GM12878 (cell line): ENCODE measurements at regions not wholly inside any gene's neighbourhood (a gene's known extent, or its start where the extent isn't known, plus 50 kb on each side); places are given as distances from the start of the nearest gene placed in this dataset.

ENCODE experiments used
- ATAC-seq: fragments of 200-7000 bp; cut with Tn5 transposase; 3 replicates; pipeline ENCODE4 v1.9.1; 2020; ENCODE audit warnings: mild to moderate bottlenecking, moderate library complexity
- BruUV-seq: library from RNA; stranded (reverse); fragments of 400-500 nt; replicated peaks from 2 replicates; lab custom pipeline; 2021; lab: Mats Ljungman, UMichigan
- CTCF ChIA-PET: fragments of 300-600 bp; sonication (Branson Sonifier 250); formaldehyde crosslinking; extraction: SDS; loops from one replicate; lab custom pipeline; 2021; ENCODE audit warnings: inconsistent platforms; lab: Yijun Ruan, JAX
- POLR2A ChIA-PET: fragments of 350-600 bp; formaldehyde crosslinking; extraction: SDS; loops from one replicate; lab custom pipeline; 2021; ENCODE audit warnings: inconsistent platforms; lab: Charles Lee
- RAD21 ChIA-PET: fragments of 300-600 bp; sonication (Branson Sonifier 250); formaldehyde crosslinking; loops from one replicate; lab custom pipeline; 2023; ENCODE audit warnings: antibody characterized with exemption; ENCODE audit not compliant: unreplicated experiment; lab: Charles Lee
- SMC1A ChIA-PET: fragments of 300-600 bp; sonication (Branson Sonifier 250); formaldehyde crosslinking; loops from one replicate; lab custom pipeline; 2023; ENCODE audit not compliant: unreplicated experiment, uncharacterized antibody; lab: Charles Lee
- DNase-seq: peaks from one replicate; pipeline ENCODE4 v3.0.0-alpha.2; 2011; ENCODE audit warnings: low read depth, low spot score
- FAIRE-seq: peaks from 3 replicates; lab custom pipeline; 2011; peaks lifted over from hg19 to GRCh38; lab: Jason Lieb, UNC
- H2AFZ ChIP-seq: 2 replicates; pipeline ENCODE4 v1.6.0; 2011; ENCODE audit warnings: low read depth, low read length, control low read depth; ENCODE audit not compliant: control insufficient read depth
- H3K27ac ChIP-seq: 2 replicates; pipeline ENCODE4 v1.5.1; 2011; ENCODE audit warnings: control low read depth; ENCODE audit not compliant: control insufficient read depth, insufficient read depth
- H3K27me3 ChIP-seq, 2 experiments: replicated peaks in 1 of 2; 2 replicates each; pipeline versions ENCODE4 v1.6.0 to v1.6.1; 2011; ENCODE audit warnings: low read length in 1 of 2; ENCODE audit not compliant: control insufficient read depth in 2 of 2, insufficient read depth in 2 of 2
- H3K36me3 ChIP-seq, 2 experiments: 2 replicates each; pipeline ENCODE4 v1.5.1; 2011; ENCODE audit warnings: low read length in 1 of 2; ENCODE audit not compliant: control insufficient read depth in 2 of 2, insufficient read depth in 2 of 2
- H3K4me1 ChIP-seq: 2 replicates; pipeline ENCODE4 v1.6.1; 2011; ENCODE audit warnings: mild to moderate bottlenecking, low read length, moderate library complexity, mixed read lengths; ENCODE audit not compliant: control insufficient read depth, insufficient read depth
- H3K4me2 ChIP-seq: 2 replicates; pipeline ENCODE4 v1.6.0; 2011; ENCODE audit warnings: control low read depth; ENCODE audit not compliant: control insufficient read depth, insufficient read depth
- H3K4me3 ChIP-seq: fragments of 200-600 bp; sonication (generic); 2 replicates; pipeline ENCODE4 v1.5.1; 2016
- H3K79me2 ChIP-seq: 2 replicates; pipeline ENCODE4 v1.6.0; 2011; ENCODE audit warnings: low read length; ENCODE audit not compliant: control insufficient read depth, insufficient read depth
- H3K9ac ChIP-seq: 2 replicates; pipeline ENCODE4 v1.8.0; 2011; ENCODE audit warnings: low read length, control low read depth, mixed read lengths; ENCODE audit not compliant: control insufficient read depth, insufficient read depth
- H3K9me3 ChIP-seq: replicated peaks from 3 replicates; pipeline ENCODE4 v1.5.1; 2011; ENCODE audit warnings: mild to moderate bottlenecking, low read length; ENCODE audit not compliant: control insufficient read depth, insufficient read depth
- H4K20me1 ChIP-seq: 2 replicates; pipeline ENCODE4 v1.6.0; 2011; ENCODE audit not compliant: control insufficient read depth, insufficient read depth
- CBFB ChIP-seq: IDR thresholded peaks from 2 replicates; pipeline ENCODE4 v1.6.1; 2016; ENCODE audit warnings: antibody characterized with exemption, low read depth
- EP300 ChIP-seq, 2 experiments: fragments of 150-350 bp in 1 of 2; IDR thresholded peaks; 2 replicates each; pipeline ENCODE4 v1.6.1; 2011 to 2012; ENCODE audit warnings: low read depth in 2 of 2, low read length in 2 of 2, borderline replicate concordance in 1 of 2, improper control_type of control experiment in 1 of 2, inconsistent platforms in 1 of 2; ENCODE audit not compliant: control insufficient read depth in 1 of 2
- GATAD2B ChIP-seq: fragments of 450-650 bp; conservative IDR thresholded peaks from 2 replicates; pipeline ENCODE4 v1.6.1; 2017; ENCODE audit warnings: low read depth, mild to moderate bottlenecking, moderate library complexity
- HCFC1 ChIP-seq: fragments of 150-350 bp; IDR thresholded peaks from 2 replicates; pipeline ENCODE4 v1.6.1; 2014; ENCODE audit warnings: low read length
- HDAC6 ChIP-seq: fragments of 200-600 bp; sonication (generic); IDR thresholded peaks from one replicate; pipeline ENCODE4 v1.8.0; 2017; ENCODE audit warnings: antibody characterized with exemption; ENCODE audit not compliant: unreplicated experiment
- IKZF1 ChIP-seq: fragments of 450-650 bp; conservative IDR thresholded peaks from 2 replicates; pipeline ENCODE4 v1.6.1; 2017; ENCODE audit warnings: antibody characterized with exemption, mild to moderate bottlenecking
- NR2C2 ChIP-seq: IDR thresholded peaks from 2 replicates; pipeline ENCODE4 v1.6.1; 2011; ENCODE audit warnings: borderline replicate concordance, low read depth; ENCODE audit not compliant: control insufficient read depth, insufficient read length
- PML ChIP-seq: IDR thresholded peaks from 2 replicates; pipeline ENCODE4 v1.6.1; 2012; ENCODE audit warnings: low read length, inconsistent platforms
- SMARCA5 ChIP-seq: fragments of 450-650 bp; IDR thresholded peaks from 2 replicates; pipeline ENCODE4 v1.6.1; 2017; ENCODE audit warnings: mild to moderate bottlenecking
- SRF ChIP-seq, 2 experiments: IDR thresholded peaks; 2 replicates each; pipeline ENCODE4 v1.6.1; 2011; ENCODE audit warnings: low read depth in 2 of 2, low read length in 2 of 2, mild to moderate bottlenecking in 1 of 2, moderate library complexity in 1 of 2
- YBX1 ChIP-seq: fragments of 450-650 bp; IDR thresholded peaks from 2 replicates; pipeline ENCODE4 v1.6.1; 2016; ENCODE audit warnings: antibody characterized with exemption
- WGBS: methylation state at CpG from one replicate; pipeline ENCODE4 v1.1.6; 2016; ENCODE audit warnings: low lambda C conversion rate; ENCODE audit not compliant: insufficient replicate concordance, insufficient coverage; ENCODE audit errors: missing lambda C conversion rate; 5-methylcytosine and 5-hydroxymethylcytosine counted together
- in situ Hi-C: fragments of 300-500 bp; cut with MboI; formaldehyde crosslinking; loops from 9 replicates; pipeline ENCODE4 v1.14.3; 2018; ENCODE audit warnings: mixed read lengths
- intact Hi-C: fragments of 100-400 bp; cut with micrococcal nuclease; formaldehyde crosslinking; loops from one replicate; pipeline ENCODE4 v1.14.2; 2022; ENCODE audit not compliant: unreplicated experiment
- TF ChIP-seq, protein P1 (sequence below): IDR thresholded peaks from 2 replicates; pipeline ENCODE4 v1.6.1; 2011; ENCODE audit warnings: borderline replicate concordance, low read depth, mild to moderate bottlenecking, moderate library complexity, mixed read lengths, low read length; ENCODE audit not compliant: insufficient read depth; ENCODE audit errors: extremely low read length
- TF ChIP-seq, protein P2 (sequence below): fragments of 450-650 bp; IDR thresholded peaks from 2 replicates; pipeline ENCODE4 v1.6.1; 2017; ENCODE audit warnings: mild to moderate bottlenecking, moderate library complexity

DNA sequence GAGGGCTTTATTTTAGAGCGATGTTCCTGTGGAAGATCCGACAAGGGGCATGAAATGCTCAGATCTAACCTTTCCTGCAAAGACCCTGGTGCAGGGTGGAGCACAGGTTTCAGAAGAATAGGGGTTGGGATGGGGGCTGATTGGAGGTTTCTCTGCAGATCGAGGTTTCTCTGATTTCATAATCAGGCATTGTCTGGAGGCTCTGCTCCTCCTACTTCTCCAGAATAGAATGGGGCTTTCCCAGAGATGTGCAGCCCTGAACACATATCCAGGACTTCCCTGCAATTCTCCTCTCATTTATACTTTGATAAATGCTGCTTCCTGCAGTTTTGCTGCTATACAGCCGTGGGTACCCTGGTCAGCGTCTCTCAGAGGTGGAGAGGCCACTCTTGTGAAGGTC, 397.6 kb upstream of the BOD1L1 start (continued):
- TF ChIP-seq, protein P1, sequence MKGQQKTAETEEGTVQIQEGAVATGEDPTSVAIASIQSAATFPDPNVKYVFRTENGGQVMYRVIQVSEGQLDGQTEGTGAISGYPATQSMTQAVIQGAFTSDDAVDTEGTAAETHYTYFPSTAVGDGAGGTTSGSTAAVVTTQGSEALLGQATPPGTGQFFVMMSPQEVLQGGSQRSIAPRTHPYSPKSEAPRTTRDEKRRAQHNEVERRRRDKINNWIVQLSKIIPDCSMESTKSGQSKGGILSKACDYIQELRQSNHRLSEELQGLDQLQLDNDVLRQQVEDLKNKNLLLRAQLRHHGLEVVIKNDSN = no peak
- TF ChIP-seq IKZF1 (no peak), HCFC1 (no peak)

DNA sequence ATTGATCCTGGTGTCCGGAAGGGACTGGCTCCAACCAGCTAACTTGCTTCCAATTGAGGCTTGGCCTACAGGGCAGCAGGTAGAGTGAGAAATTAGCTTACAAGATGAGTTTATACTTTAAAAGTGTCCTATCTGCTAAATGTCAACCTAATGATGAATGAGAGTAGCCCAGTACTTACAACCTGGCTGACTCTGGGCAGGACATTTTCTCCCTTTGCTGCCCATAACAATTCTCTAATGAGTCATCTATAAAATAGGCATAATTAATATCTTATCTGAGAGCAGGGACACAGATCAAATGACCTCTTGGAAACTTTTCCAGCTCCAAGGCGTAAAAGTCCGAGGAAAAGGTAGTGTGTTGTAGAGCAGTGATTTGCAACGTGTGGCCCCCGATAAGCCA, 398.4 kb upstream of the BOD1L1 start:
- POLR2A ChIA-PET = no interaction called here
- no peak overlapping the region for H3K9ac ChIP-seq
- H3K79me2 ChIP-seq = no peaks in the 10 kb centered on the region
- TF ChIP-seq HDAC6 (no peak), CBFB (no peak), GATAD2B (no peak)
- TF ChIP-seq, all 136 proteins: peak for 0
- WGBS = 72% methylated on average over 5 of the region's 5 CpGs
- Histone ChIP-seq H3K4me1 (no peaks in the 10 kb centered on the region), H3K4me3 (no peak overlapping the region), H3K27me3 (no peaks in the 10 kb centered on the region), H3K36me3 (no peaks in the 10 kb centered on the region), H3K4me2 (no peak overlapping the region), H2AFZ (no peak overlapping the region), H4K20me1 (no peaks in the 10 kb centered on the region), H3K9me3 (no peaks in the 10 kb centered on the region), H3K27ac (no peak overlapping the region)
- in situ Hi-C loops (no loop called here), intact Hi-C loops (no loop called here)
- ChIA-PET CTCF (no interaction called here), SMC1A (no interaction called here), RAD21 (no interaction called here)
- ATAC-seq (no peak), DNase-seq (no peak), FAIRE-seq (no peak)
- BruUV-seq = no TSS peak

DNA sequence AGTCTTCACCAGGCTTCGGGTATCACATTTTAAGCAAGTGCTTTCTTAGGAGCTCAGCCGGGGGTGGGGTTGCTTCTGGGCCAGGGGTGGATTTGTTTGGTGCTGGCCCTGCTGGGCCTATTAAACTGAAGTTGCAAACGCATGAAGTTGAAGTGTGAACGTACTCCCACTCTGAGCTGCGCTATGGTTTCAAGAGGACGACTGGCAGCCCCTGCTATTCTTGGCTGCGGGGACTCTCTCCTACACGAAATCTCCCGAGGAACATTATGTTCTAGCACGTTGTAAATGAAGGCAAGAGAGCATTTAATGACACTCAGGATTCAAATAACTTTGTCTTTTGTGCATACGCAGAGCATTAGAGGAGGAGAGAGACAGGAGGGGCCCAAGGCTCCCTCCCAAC, 401.3 kb upstream of the BOD1L1 start:
- no peaks in the 10 kb centered on the region for H3K4me1 ChIP-seq
- H4K20me1 ChIP-seq = no peaks in the 10 kb centered on the region
- H3K9me3 ChIP-seq = no peaks in the 10 kb centered on the region
- no peaks in the 10 kb centered on the region for H3K27me3 ChIP-seq
- no peak overlapping the region for H3K9ac ChIP-seq
- H3K4me3 ChIP-seq = no peak overlapping the region
- intact Hi-C loops = no loop called here
- ChIA-PET RAD21 (no interaction called here), SMC1A (interaction anchor here (1.3 kb wide), 1 partner anchor 12 kb away, joined by 3 read pairs; no protein-coding TSS in a partner anchor), CTCF (no interaction called here), POLR2A (no interaction called here)
- no peak overlapping the region for H3K27ac ChIP-seq
- no peaks in the 10 kb centered on the region for H3K79me2 ChIP-seq
- DNase-seq = no peak
- no peak overlapping the region for H3K4me2 ChIP-seq
- no peak overlapping the region for H2AFZ ChIP-seq
- FAIRE-seq = no peak
- no peaks in the 10 kb centered on the region for H3K36me3 ChIP-seq
- WGBS = 13% methylated on average over 11 of the region's 11 CpGs
- ATAC-seq = no peak
- in situ Hi-C loops = no loop called here
- BruUV-seq = no TSS peak
- TF ChIP-seq SMARCA5 (no peak), SRF (IDR thresholded peaks at IDR 0.05; ENCODE audit: low read depth in 2 of 2, low read length in 2 of 2) (no peak), EP300 (IDR thresholded peaks at IDR 0.05; ENCODE audit: borderline replicate concordance in 1 of 2, control insufficient read depth in 1 of 2, low read depth in 2 of 2, low read length in 2 of 2) (no peak), NR2C2 (no peak), PML (no peak), YBX1 (no peak)
- TF ChIP-seq, protein P2, sequence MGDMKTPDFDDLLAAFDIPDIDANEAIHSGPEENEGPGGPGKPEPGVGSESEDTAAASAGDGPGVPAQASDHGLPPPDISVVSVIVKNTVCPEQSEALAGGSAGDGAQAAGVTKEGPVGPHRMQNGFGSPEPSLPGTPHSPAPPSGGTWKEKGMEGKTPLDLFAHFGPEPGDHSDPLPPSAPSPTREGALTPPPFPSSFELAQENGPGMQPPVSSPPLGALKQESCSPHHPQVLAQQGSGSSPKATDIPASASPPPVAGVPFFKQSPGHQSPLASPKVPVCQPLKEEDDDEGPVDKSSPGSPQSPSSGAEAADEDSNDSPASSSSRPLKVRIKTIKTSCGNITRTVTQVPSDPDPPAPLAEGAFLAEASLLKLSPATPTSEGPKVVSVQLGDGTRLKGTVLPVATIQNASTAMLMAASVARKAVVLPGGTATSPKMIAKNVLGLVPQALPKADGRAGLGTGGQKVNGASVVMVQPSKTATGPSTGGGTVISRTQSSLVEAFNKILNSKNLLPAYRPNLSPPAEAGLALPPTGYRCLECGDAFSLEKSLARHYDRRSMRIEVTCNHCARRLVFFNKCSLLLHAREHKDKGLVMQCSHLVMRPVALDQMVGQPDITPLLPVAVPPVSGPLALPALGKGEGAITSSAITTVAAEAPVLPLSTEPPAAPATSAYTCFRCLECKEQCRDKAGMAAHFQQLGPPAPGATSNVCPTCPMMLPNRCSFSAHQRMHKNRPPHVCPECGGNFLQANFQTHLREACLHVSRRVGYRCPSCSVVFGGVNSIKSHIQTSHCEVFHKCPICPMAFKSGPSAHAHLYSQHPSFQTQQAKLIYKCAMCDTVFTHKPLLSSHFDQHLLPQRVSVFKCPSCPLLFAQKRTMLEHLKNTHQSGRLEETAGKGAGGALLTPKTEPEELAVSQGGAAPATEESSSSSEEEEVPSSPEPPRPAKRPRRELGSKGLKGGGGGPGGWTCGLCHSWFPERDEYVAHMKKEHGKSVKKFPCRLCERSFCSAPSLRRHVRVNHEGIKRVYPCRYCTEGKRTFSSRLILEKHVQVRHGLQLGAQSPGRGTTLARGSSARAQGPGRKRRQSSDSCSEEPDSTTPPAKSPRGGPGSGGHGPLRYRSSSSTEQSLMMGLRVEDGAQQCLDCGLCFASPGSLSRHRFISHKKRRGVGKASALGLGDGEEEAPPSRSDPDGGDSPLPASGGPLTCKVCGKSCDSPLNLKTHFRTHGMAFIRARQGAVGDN = no peak
